GM23248 (cell line): ENCODE measurements at regions not wholly inside any gene's neighbourhood (a gene's known extent, or its start where the extent isn't known, plus 50 kb on each side); places are given as distances from the start of the nearest gene placed in this dataset.

Source experiments
- DNase-seq: peaks from one replicate; pipeline ENCODE4 v3.0.0-alpha.2; 2015
- H2AFZ ChIP-seq: fragments of 200-600 bp; sonication (generic); 2 replicates; pipeline ENCODE4 v1.6.1; 2016; ENCODE audit warnings: antibody characterized with exemption
- H3F3A ChIP-seq: fragments of 200-600 bp; sonication (generic); 2 replicates; pipeline ENCODE4 v1.6.1; 2016; ENCODE audit warnings: mild to moderate bottlenecking, antibody characterized with exemption, mixed run types; ENCODE audit not compliant: insufficient read depth
- H3K27ac ChIP-seq: fragments of 200-600 bp; sonication (generic); 2 replicates; pipeline ENCODE4 v1.5.1; 2016; ENCODE audit warnings: mild to moderate bottlenecking
- H3K27me3 ChIP-seq: fragments of 200-600 bp; sonication (generic); replicated peaks from 2 replicates; pipeline ENCODE4 v1.6.1; 2016; ENCODE audit warnings: mild to moderate bottlenecking; ENCODE audit not compliant: insufficient read depth
- H3K36me3 ChIP-seq: fragments of 200-600 bp; sonication (generic); 2 replicates; pipeline ENCODE4 v1.6.1; 2016; ENCODE audit warnings: low read depth, mild to moderate bottlenecking
- H3K4me1 ChIP-seq: fragments of 200-600 bp; sonication (generic); 2 replicates; pipeline ENCODE4 v1.6.1; 2016; ENCODE audit warnings: mild to moderate bottlenecking; ENCODE audit not compliant: insufficient read depth
- H3K4me2 ChIP-seq: fragments of 200-600 bp; sonication (generic); one replicate; pipeline ENCODE4 v1.6.1; 2016; ENCODE audit warnings: mild to moderate bottlenecking; ENCODE audit not compliant: unreplicated experiment
- H3K4me3 ChIP-seq: fragments of 200-600 bp; sonication (generic); 2 replicates; pipeline ENCODE4 v1.5.1; 2016; ENCODE audit warnings: mild to moderate bottlenecking
- H3K79me2 ChIP-seq: fragments of 200-600 bp; sonication (generic); 2 replicates; pipeline ENCODE4 v1.6.1; 2016; ENCODE audit warnings: mild to moderate bottlenecking; ENCODE audit not compliant: insufficient read depth
- H3K9ac ChIP-seq: fragments of 200-600 bp; sonication (generic); 2 replicates; pipeline ENCODE4 v1.6.1; 2016; ENCODE audit warnings: mild to moderate bottlenecking
- H3K9me2 ChIP-seq: fragments of 200-600 bp; sonication (generic); 2 replicates; pipeline ENCODE4 v1.6.1; 2016; ENCODE audit warnings: mixed run types, mild to moderate bottlenecking, moderate library complexity; ENCODE audit not compliant: insufficient read depth
- H3K9me3 ChIP-seq: fragments of 200-600 bp; sonication (generic); one replicate; pipeline ENCODE4 v1.6.1; 2017; ENCODE audit warnings: low read depth
- H4K20me1 ChIP-seq: fragments of 200-600 bp; sonication (generic); 2 replicates; pipeline ENCODE4 v1.6.0; 2016; ENCODE audit not compliant: insufficient read depth
- EZH2 ChIP-seq: fragments of 200-600 bp; sonication (generic); IDR thresholded peaks from 2 replicates; pipeline ENCODE4 v1.6.1; 2018; ENCODE audit warnings: antibody characterized with exemption, mild to moderate bottlenecking; ENCODE audit not compliant: insufficient read depth, poor library complexity, severe bottlenecking
- EZH2phosphoT487 ChIP-seq: fragments of 200-600 bp; sonication (generic); IDR thresholded peaks from 2 replicates; pipeline ENCODE4 v1.6.1; 2018; ENCODE audit warnings: antibody characterized with exemption, moderate library complexity, mild to moderate bottlenecking, low read depth; ENCODE audit not compliant: insufficient read depth
- WGBS, 2 experiments: methylation state at CpG; one replicate each; pipeline ENCODE4 v1.1.6; 2015 to 2017; ENCODE audit warnings: low lambda C conversion rate in 2 of 2, low coverage in 1 of 2; ENCODE audit errors: missing lambda C conversion rate in 2 of 2; 5-methylcytosine and 5-hydroxymethylcytosine counted together
- in situ Hi-C: fragments of 300-500 bp; cut with MboI; formaldehyde crosslinking; loops from 2 replicates; pipeline ENCODE4 v1.15.0; 2020

GRCh38 chr7:28269700-28270361 is 89.2 kb upstream of the JAZF1 start:
- H2AFZ ChIP-seq, result no peak overlapping the region
- no peaks in the 10 kb centered on the region for H3K9me3 ChIP-seq
- H3K9ac ChIP-seq, result no peak overlapping the region
- DNase-seq, result peak; percentile 4
- no peaks in the 10 kb centered on the region for H3K4me1 ChIP-seq
- TF ChIP-seq EZH2 (no peak), EZH2phosphoT487 (no peak)
- H3F3A ChIP-seq, result no peaks in the 10 kb centered on the region
- in situ Hi-C loops, result no loop called here
- 73 to 80% methylated on average over 1 of the region's 1 CpG for WGBS, 2 experiments
- no peak overlapping the region for H3K27ac ChIP-seq
- no peak overlapping the region for H3K4me3 ChIP-seq
- no peaks in the 10 kb centered on the region for H3K27me3 ChIP-seq
- no peaks in the 10 kb centered on the region for H3K9me2 ChIP-seq
- H3K79me2 ChIP-seq, result no peaks in the 10 kb centered on the region
- H3K36me3 ChIP-seq, result no peaks in the 10 kb centered on the region
- no peaks in the 10 kb centered on the region for H4K20me1 ChIP-seq
- no peak overlapping the region for H3K4me2 ChIP-seq

GRCh38 chr7:28270536-28270935 is 89.9 kb upstream of the JAZF1 start:
- no peak for TF ChIP-seq EZH2
- TF ChIP-seq EZH2phosphoT487, result no peak
- 94 to 98% methylated on average over 9 to 11 of the region's 11 CpGs for WGBS, 2 experiments

GRCh38 chr7:28272461-28272877 is 91.9 kb upstream of the JAZF1 start:
- peak overlapping the region; percentile 66 for H3K4me3 ChIP-seq
- peak overlapping the region; percentile 61 for H3K9ac ChIP-seq
- 5 to 8% methylated on average over 9 of the region's 9 CpGs for WGBS, 2 experiments
- TF ChIP-seq EZH2phosphoT487, result no peak
- no peak for TF ChIP-seq EZH2
- H3K4me1 ChIP-seq, result no peaks in the 10 kb centered on the region
- no peaks in the 10 kb centered on the region for H4K20me1 ChIP-seq
- H3K27me3 ChIP-seq, result no peaks in the 10 kb centered on the region
- no peaks in the 10 kb centered on the region for H3K79me2 ChIP-seq
- H3K27ac ChIP-seq, result no peak overlapping the region
- peak; percentile 76 for DNase-seq
- H3F3A ChIP-seq, result no peaks in the 10 kb centered on the region
- H3K36me3 ChIP-seq, result no peaks in the 10 kb centered on the region
- no peaks in the 10 kb centered on the region for H3K9me2 ChIP-seq
- peak overlapping the region; percentile 92 for H3K4me2 ChIP-seq
- in situ Hi-C loops, result no loop called here
- H2AFZ ChIP-seq, result peak overlapping the region; percentile 92
- no peaks in the 10 kb centered on the region for H3K9me3 ChIP-seq

More at GRCh38 chr7:28270536-28270935, 89.9 kb upstream of the JAZF1 start:
- H3K79me2 ChIP-seq, result no peaks in the 10 kb centered on the region
- no peak overlapping the region for H3K4me2 ChIP-seq
- H2AFZ ChIP-seq, result no peak overlapping the region
- H3K4me3 ChIP-seq, result no peak overlapping the region
- H3K36me3 ChIP-seq, result no peaks in the 10 kb centered on the region
- no peaks in the 10 kb centered on the region for H3K4me1 ChIP-seq
- H3K27ac ChIP-seq, result no peak overlapping the region
- no peaks in the 10 kb centered on the region for H3K27me3 ChIP-seq
- H3K9me3 ChIP-seq, result no peaks in the 10 kb centered on the region
- in situ Hi-C loops, result no loop called here
- DNase-seq, result no peak
- no peaks in the 10 kb centered on the region for H4K20me1 ChIP-seq
- H3F3A ChIP-seq, result no peaks in the 10 kb centered on the region
- H3K9ac ChIP-seq, result no peak overlapping the region
- H3K9me2 ChIP-seq, result no peaks in the 10 kb centered on the region

- DNase-seq, result no peak
- WGBS, 2 experiments, result 22 to 30% methylated on average over 3 of the region's 3 CpGs
Measured at GRCh38 chr7:28276298-28276697, 95.7 kb upstream of the JAZF1 start.

GRCh38 chr7:28277364-28277763 is 96.8 kb upstream of the JAZF1 start:
- Histone ChIP-seq H3K79me2 (no peaks in the 10 kb centered on the region), H3K36me3 (no peaks in the 10 kb centered on the region), H3K27me3 (no peaks in the 10 kb centered on the region), H3K9me2 (no peaks in the 10 kb centered on the region), H3K4me3 (no peak overlapping the region), H3K9me3 (no peaks in the 10 kb centered on the region), H3K9ac (no peak overlapping the region), H3K4me2 (no peak overlapping the region), H4K20me1 (no peaks in the 10 kb centered on the region), H2AFZ (no peak overlapping the region), H3K4me1 (no peaks in the 10 kb centered on the region), H3F3A (no peaks in the 10 kb centered on the region), H3K27ac (no peak overlapping the region)
- TF ChIP-seq EZH2, result no peak
- TF ChIP-seq EZH2phosphoT487, result no peak
- 0 to 4% methylated on average over 1 of the region's 1 CpG for WGBS, 2 experiments
- in situ Hi-C loops, result no loop called here
- DNase-seq, result no peak

More at GRCh38 chr7:28276298-28276697, 95.7 kb upstream of the JAZF1 start:
- Histone ChIP-seq H3K27me3 (no peaks in the 10 kb centered on the region), H4K20me1 (no peaks in the 10 kb centered on the region), H3K4me1 (no peaks in the 10 kb centered on the region), H3K27ac (no peak overlapping the region), H3K9ac (no peak overlapping the region), H3K9me3 (no peaks in the 10 kb centered on the region), H3K36me3 (no peaks in the 10 kb centered on the region), H3K79me2 (no peaks in the 10 kb centered on the region), H3K4me3 (no peak overlapping the region), H3K9me2 (no peaks in the 10 kb centered on the region), H3K4me2 (no peak overlapping the region), H3F3A (no peaks in the 10 kb centered on the region), H2AFZ (no peak overlapping the region)
- no peak for TF ChIP-seq EZH2
- no peak for TF ChIP-seq EZH2phosphoT487
- in situ Hi-C loops, result no loop called here
